ENCODE measurements at regions not wholly inside any gene's neighbourhood (a gene's known extent, or its start where the extent isn't known, plus 50 kb on each side); places are given as distances from the start of the nearest gene placed in this dataset.

DNA sequence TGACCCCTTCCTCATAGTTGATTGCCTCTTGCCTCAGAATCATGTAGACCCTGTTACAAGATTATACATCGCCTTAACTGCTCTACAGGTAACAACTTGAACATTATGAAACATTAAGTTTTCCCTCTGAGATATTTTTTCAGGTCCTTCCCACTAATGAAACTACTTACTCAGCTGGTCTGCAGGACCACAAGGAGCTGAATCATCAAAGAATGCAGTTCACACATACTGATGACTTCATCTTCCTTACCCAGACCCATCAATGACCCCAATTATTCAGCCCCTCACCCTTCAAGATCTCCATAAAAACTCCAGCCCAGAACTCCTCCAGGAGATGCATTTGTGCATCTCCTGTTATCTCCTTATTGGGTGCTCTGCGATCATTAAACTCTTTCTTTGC, 720.9 kb downstream of the RAPGEF2 start:
- TF ChIP-seq, protein P1, sequence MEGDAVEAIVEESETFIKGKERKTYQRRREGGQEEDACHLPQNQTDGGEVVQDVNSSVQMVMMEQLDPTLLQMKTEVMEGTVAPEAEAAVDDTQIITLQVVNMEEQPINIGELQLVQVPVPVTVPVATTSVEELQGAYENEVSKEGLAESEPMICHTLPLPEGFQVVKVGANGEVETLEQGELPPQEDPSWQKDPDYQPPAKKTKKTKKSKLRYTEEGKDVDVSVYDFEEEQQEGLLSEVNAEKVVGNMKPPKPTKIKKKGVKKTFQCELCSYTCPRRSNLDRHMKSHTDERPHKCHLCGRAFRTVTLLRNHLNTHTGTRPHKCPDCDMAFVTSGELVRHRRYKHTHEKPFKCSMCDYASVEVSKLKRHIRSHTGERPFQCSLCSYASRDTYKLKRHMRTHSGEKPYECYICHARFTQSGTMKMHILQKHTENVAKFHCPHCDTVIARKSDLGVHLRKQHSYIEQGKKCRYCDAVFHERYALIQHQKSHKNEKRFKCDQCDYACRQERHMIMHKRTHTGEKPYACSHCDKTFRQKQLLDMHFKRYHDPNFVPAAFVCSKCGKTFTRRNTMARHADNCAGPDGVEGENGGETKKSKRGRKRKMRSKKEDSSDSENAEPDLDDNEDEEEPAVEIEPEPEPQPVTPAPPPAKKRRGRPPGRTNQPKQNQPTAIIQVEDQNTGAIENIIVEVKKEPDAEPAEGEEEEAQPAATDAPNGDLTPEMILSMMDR (IDR thresholded peaks at IDR 0.05; ENCODE audit: low read depth, low read length), result no peak
- no peak for TF ChIP-seq EZH2phosphoT487 (IDR thresholded peaks at IDR 0.05; ENCODE audit: low read depth)

Data from OCI-LY3 (cell line).